Karpas-422 (cell line): ENCODE measurements at regions not wholly inside any gene's neighbourhood (a gene's known extent, or its start where the extent isn't known, plus 50 kb on each side); places are given as distances from the start of the nearest gene placed in this dataset.

Experiments
- DNase-seq: peaks from one replicate; pipeline ENCODE4 v3.0.0-alpha.2; 2015
- H2AFZ ChIP-seq: fragments of 200-600 bp; sonication (generic); 2 replicates; pipeline ENCODE4 v1.6.1; 2014; ENCODE audit warnings: antibody characterized with exemption, low read length, mixed read lengths
- H3K27ac ChIP-seq: fragments of 200-600 bp; sonication (generic); 2 replicates; pipeline ENCODE4 v1.5.1; 2014; ENCODE audit warnings: mild to moderate bottlenecking, low read length, moderate library complexity
- H3K27me3 ChIP-seq: fragments of 200-600 bp; sonication (generic); 2 replicates; pipeline ENCODE4 v1.6.1; 2014; ENCODE audit warnings: low read length, mixed read lengths
- H3K36me3 ChIP-seq: fragments of 200-600 bp; sonication (generic); 2 replicates; pipeline ENCODE4 v1.6.1; 2014; ENCODE audit warnings: low read length, mixed read lengths; ENCODE audit not compliant: insufficient read depth
- H3K4me1 ChIP-seq: fragments of 200-600 bp; sonication (generic); 2 replicates; pipeline ENCODE4 v1.6.1; 2014; ENCODE audit warnings: mild to moderate bottlenecking, low read length, mixed read lengths
- H3K4me2 ChIP-seq: fragments of 200-600 bp; sonication (generic); 2 replicates; pipeline ENCODE4 v1.6.1; 2014; ENCODE audit warnings: low read length, low read depth, mild to moderate bottlenecking; ENCODE audit not compliant: poor library complexity, severe bottlenecking
- H3K4me3 ChIP-seq: fragments of 200-600 bp; sonication (generic); 2 replicates; pipeline ENCODE4 v1.5.1; 2014; ENCODE audit warnings: mild to moderate bottlenecking, antibody characterized with exemption, low read length, mixed read lengths
- H3K79me2 ChIP-seq: fragments of 200-600 bp; sonication (generic); 2 replicates; pipeline ENCODE4 v1.6.1; 2014; ENCODE audit warnings: mild to moderate bottlenecking, low read length, mixed read lengths
- H3K9ac ChIP-seq: fragments of 200-600 bp; sonication (generic); 2 replicates; pipeline ENCODE4 v1.6.0; 2014; ENCODE audit warnings: low read length
- H3K9me2 ChIP-seq: fragments of 200-600 bp; sonication (generic), shearing (Covaris generic); replicated peaks from 2 replicates; pipeline ENCODE4 v1.6.0; 2014; ENCODE audit warnings: mild to moderate bottlenecking, low read length, moderate library complexity; ENCODE audit not compliant: insufficient read depth
- H3K9me3 ChIP-seq: fragments of 300-700, 200-600 bp; sonication (generic); 2 replicates; pipeline ENCODE4 v1.6.1; 2014; ENCODE audit warnings: low read length, mixed read lengths
- H4K20me1 ChIP-seq: fragments of 200-600 bp; sonication (generic); 2 replicates; pipeline ENCODE4 v1.6.1; 2014; ENCODE audit warnings: mild to moderate bottlenecking, antibody characterized with exemption, low read length, low read depth; ENCODE audit not compliant: insufficient read depth

GRCh38 chr20:22775256-22775655 lies 190.9 kb upstream of the FOXA2 start:
- no peak overlapping the region for H3K9ac ChIP-seq
- no peaks in the 10 kb centered on the region for H3K36me3 ChIP-seq
- no peak for DNase-seq
- H3K4me2 ChIP-seq, result no peak overlapping the region
- H3K27me3 ChIP-seq, result 0 out of 2 replicates have a peak, but pooled peaks cover 4% of the 10 kb centered on the region
- H3K27ac ChIP-seq, result no peak overlapping the region
- no peaks in the 10 kb centered on the region; the same call in 1 of the 2 replicates for H3K9me3 ChIP-seq
- H3K4me1 ChIP-seq, result no peaks in the 10 kb centered on the region
- H3K4me3 ChIP-seq, result no peak overlapping the region
- no peaks in the 10 kb centered on the region for H4K20me1 ChIP-seq
- H3K9me2 ChIP-seq, result no peaks in the 10 kb centered on the region
- no peaks in the 10 kb centered on the region for H3K79me2 ChIP-seq
- no peak overlapping the region for H2AFZ ChIP-seq

GRCh38 chr20:22775671-22776139 lies 191.3 kb upstream of the FOXA2 start:
- Histone ChIP-seq H4K20me1 (no peaks in the 10 kb centered on the region), H2AFZ (no peak overlapping the region), H3K27ac (no peak overlapping the region), H3K36me3 (no peaks in the 10 kb centered on the region), H3K4me1 (no peaks in the 10 kb centered on the region), H3K79me2 (no peaks in the 10 kb centered on the region), H3K4me2 (no peak overlapping the region), H3K9me2 (no peaks in the 10 kb centered on the region), H3K9ac (no peak overlapping the region), H3K9me3 (no peaks in the 10 kb centered on the region; the same call in 1 of the 2 replicates), H3K4me3 (no peak overlapping the region), H3K27me3 (0 out of 2 replicates have a peak, but pooled peaks cover 4% of the 10 kb centered on the region)
- no peak for DNase-seq

GRCh38 chr20:22776369-22776768 lies 192.0 kb upstream of the FOXA2 start:
- H3K4me3 ChIP-seq, result no peak overlapping the region
- no peaks in the 10 kb centered on the region for H4K20me1 ChIP-seq
- no peaks in the 10 kb centered on the region for H3K79me2 ChIP-seq
- H3K9me2 ChIP-seq, result no peaks in the 10 kb centered on the region
- no peaks in the 10 kb centered on the region; the same call in 1 of the 2 replicates for H3K9me3 ChIP-seq
- H2AFZ ChIP-seq, result no peak overlapping the region
- no peak overlapping the region for H3K27ac ChIP-seq
- H3K4me2 ChIP-seq, result no peak overlapping the region
- H3K9ac ChIP-seq, result no peak overlapping the region
- no peaks in the 10 kb centered on the region for H3K36me3 ChIP-seq
- H3K4me1 ChIP-seq, result no peaks in the 10 kb centered on the region
- DNase-seq, result no peak
- H3K27me3 ChIP-seq, result 0 out of 2 replicates have a peak, but pooled peaks cover under 1% of the 10 kb centered on the region

GRCh38 chr20:22779878-22780277 lies 195.5 kb upstream of the FOXA2 start:
- Histone ChIP-seq H2AFZ (no peak overlapping the region), H4K20me1 (no peaks in the 10 kb centered on the region), H3K9me2 (no peaks in the 10 kb centered on the region), H3K79me2 (no peaks in the 10 kb centered on the region), H3K9me3 (no peaks in the 10 kb centered on the region; the same call in 1 of the 2 replicates), H3K4me1 (no peaks in the 10 kb centered on the region), H3K4me3 (no peak overlapping the region), H3K36me3 (no peaks in the 10 kb centered on the region), H3K27ac (no peak overlapping the region), H3K27me3 (no peaks in the 10 kb centered on the region), H3K9ac (no peak overlapping the region), H3K4me2 (no peak overlapping the region)
- no peak for DNase-seq

- no peaks in the 10 kb centered on the region for H3K4me1 ChIP-seq
- no peaks in the 10 kb centered on the region for H3K79me2 ChIP-seq
- no peaks in the 10 kb centered on the region for H4K20me1 ChIP-seq
- no peak overlapping the region for H2AFZ ChIP-seq
- no peak for DNase-seq
- no peaks in the 10 kb centered on the region for H3K9me2 ChIP-seq
- no peak overlapping the region for H3K9ac ChIP-seq
- H3K4me2 ChIP-seq, result no peak overlapping the region
- H3K27me3 ChIP-seq, result no peaks in the 10 kb centered on the region
- H3K36me3 ChIP-seq, result no peaks in the 10 kb centered on the region
- no peak overlapping the region for H3K4me3 ChIP-seq
- no peak overlapping the region for H3K27ac ChIP-seq
- no peaks in the 10 kb centered on the region for H3K9me3 ChIP-seq
Measured at GRCh38 chr20:22781869-22782268, 197.5 kb upstream of the FOXA2 start.

- no peaks in the 10 kb centered on the region for H3K79me2 ChIP-seq
- no peak overlapping the region for H3K4me2 ChIP-seq
- DNase-seq, result no peak
- H3K9me3 ChIP-seq, result no peaks in the 10 kb centered on the region
- H3K27ac ChIP-seq, result no peak overlapping the region
- H3K4me1 ChIP-seq, result no peaks in the 10 kb centered on the region
- H3K36me3 ChIP-seq, result no peaks in the 10 kb centered on the region
- H2AFZ ChIP-seq, result no peak overlapping the region
- H3K4me3 ChIP-seq, result no peak overlapping the region
- H4K20me1 ChIP-seq, result no peaks in the 10 kb centered on the region
- H3K27me3 ChIP-seq, result no peaks in the 10 kb centered on the region; the same call in 1 of the 2 replicates
- no peak overlapping the region for H3K9ac ChIP-seq
- H3K9me2 ChIP-seq, result no peaks in the 10 kb centered on the region
Measured at GRCh38 chr20:22789676-22790075, 205.3 kb upstream of the FOXA2 start.

GRCh38 chr20:22791396-22791795 lies 207.0 kb upstream of the FOXA2 start:
- Histone ChIP-seq H3K9ac (no peak overlapping the region), H3K36me3 (no peaks in the 10 kb centered on the region), H3K4me3 (no peak overlapping the region), H3K9me3 (no peaks in the 10 kb centered on the region), H3K27me3 (no peaks in the 10 kb centered on the region; the same call in 1 of the 2 replicates), H3K27ac (no peak overlapping the region), H2AFZ (no peak overlapping the region), H3K9me2 (no peaks in the 10 kb centered on the region), H3K79me2 (no peaks in the 10 kb centered on the region), H3K4me1 (no peaks in the 10 kb centered on the region), H4K20me1 (no peaks in the 10 kb centered on the region), H3K4me2 (no peak overlapping the region)
- no peak for DNase-seq

- Histone ChIP-seq H3K4me3 (no peak overlapping the region), H4K20me1 (no peaks in the 10 kb centered on the region), H3K36me3 (no peaks in the 10 kb centered on the region), H3K4me2 (no peak overlapping the region), H3K79me2 (no peaks in the 10 kb centered on the region), H3K27ac (no peak overlapping the region), H3K9ac (no peak overlapping the region), H3K27me3 (no peaks in the 10 kb centered on the region; the same call in 1 of the 2 replicates), H2AFZ (no peak overlapping the region), H3K9me3 (no peaks in the 10 kb centered on the region), H3K9me2 (no peaks in the 10 kb centered on the region), H3K4me1 (no peaks in the 10 kb centered on the region)
- no peak for DNase-seq
Measured at GRCh38 chr20:22791877-22792525, 207.6 kb upstream of the FOXA2 start.
